HepG2 (cell line): ENCODE measurements at regions not wholly inside any gene's neighbourhood (a gene's known extent, or its start where the extent isn't known, plus 50 kb on each side); places are given as distances from the start of the nearest gene placed in this dataset.

Experiments used
- ATF4 ChIP-seq, 2 experiments: fragments of 450-650 bp in 1 of 2; sonication (generic) in 1 of 2; formaldehyde crosslinking; IDR thresholded peaks; 2 replicates each; pipeline versions ENCODE4 v1.5.0 to v1.8.0; 2020 to 2022; ENCODE audit warnings: mild to moderate bottlenecking in 1 of 2, missing genetic modification reagents in 1 of 2
- ATF7-NPFF ChIP-seq: sonication (generic); formaldehyde crosslinking; IDR thresholded peaks from 2 replicates; pipeline ENCODE4 v1.8.1; 2023; ENCODE audit warnings: mild to moderate bottlenecking, low read depth, missing genetic modification reagents, moderate library complexity
- EP300 ChIP-seq, 3 experiments: sonication (generic) in 1 of 3; formaldehyde crosslinking in 1 of 3; IDR thresholded peaks; 2 replicates each; pipeline versions ENCODE4 v1.5.1 to v1.6.1; 2011 to 2020; ENCODE audit warnings: low read depth in 2 of 3, low read length in 2 of 3, borderline replicate concordance in 1 of 3, improper control_type of control experiment in 1 of 3, mild to moderate bottlenecking in 1 of 3, missing genetic modification reagents in 1 of 3, moderate library complexity in 1 of 3
- FOXK2 ChIP-seq: fragments of 450-650 bp; IDR thresholded peaks from 2 replicates; pipeline ENCODE4 v1.6.1; 2016
- HDAC1 ChIP-seq: sonication (generic); formaldehyde crosslinking; IDR thresholded peaks from 2 replicates; pipeline ENCODE4 v1.5.1; 2020; ENCODE audit warnings: mild to moderate bottlenecking, missing genetic modification reagents
- MLLT10 ChIP-seq: sonication (generic); formaldehyde crosslinking; IDR thresholded peaks from 2 replicates; pipeline ENCODE4 v1.4.0; 2020; ENCODE audit warnings: missing genetic modification reagents
- MLX ChIP-seq: IDR thresholded peaks from 2 replicates; pipeline ENCODE4 v1.6.1; 2016
- MYNN ChIP-seq: sonication (generic); formaldehyde crosslinking; IDR thresholded peaks from 2 replicates; pipeline ENCODE4 v1.4.0; 2020; ENCODE audit warnings: mild to moderate bottlenecking, low read depth, missing genetic modification reagents
- PRDM4 ChIP-seq: sonication (generic); formaldehyde crosslinking; IDR thresholded peaks from 2 replicates; pipeline ENCODE4 v1.9.0; 2021; ENCODE audit warnings: missing genetic modification reagents, borderline replicate concordance
- RARA ChIP-seq: IDR thresholded peaks from 2 replicates; pipeline ENCODE4 v1.6.1; 2016; ENCODE audit warnings: missing genetic modification reagents, missing compliant biosample characterization
- SALL1 ChIP-seq: sonication (generic); formaldehyde crosslinking; IDR thresholded peaks from 2 replicates; pipeline ENCODE4 v1.8.0; 2022; ENCODE audit warnings: mild to moderate bottlenecking, missing genetic modification reagents
- TEAD3 ChIP-seq: optimal IDR thresholded peaks from 2 replicates; pipeline ENCODE3; 2016; ENCODE audit warnings: borderline replicate concordance
- ZFP36 ChIP-seq: fragments of 150-350 bp; IDR thresholded peaks from 2 replicates; pipeline ENCODE4 v1.6.1; 2018; ENCODE audit warnings: borderline replicate concordance, low read length, low read depth; ENCODE audit not compliant: partially characterized antibody
- ZNF205 ChIP-seq: IDR thresholded peaks from 2 replicates; pipeline ENCODE4 v1.6.1; 2018; ENCODE audit warnings: missing biosample characterization, missing genetic modification reagents
- ZNF234 ChIP-seq: sonication (generic); formaldehyde crosslinking; conservative IDR thresholded peaks from 2 replicates; pipeline ENCODE4 v1.5.1; 2020; ENCODE audit warnings: mild to moderate bottlenecking, missing genetic modification reagents
- ZNF552 ChIP-seq: sonication (generic); formaldehyde crosslinking; IDR thresholded peaks from 2 replicates; pipeline ENCODE4 v1.9.0; 2022; ENCODE audit warnings: missing genetic modification reagents, mild to moderate bottlenecking, borderline replicate concordance
- ZNF614 ChIP-seq: IDR thresholded peaks from 2 replicates; pipeline ENCODE4 v1.6.1; 2018; ENCODE audit warnings: missing biosample characterization, missing genetic modification reagents, inconsistent platforms, borderline replicate concordance
- ZNF770 ChIP-seq: sonication (generic); formaldehyde crosslinking; IDR thresholded peaks from 2 replicates; pipeline ENCODE4 v1.5.0; 2020; ENCODE audit warnings: mild to moderate bottlenecking, missing genetic modification reagents
- TF ChIP-seq, protein P1 (sequence below): sonication (generic); formaldehyde crosslinking; IDR thresholded peaks from 2 replicates; pipeline ENCODE4 v1.4.0; 2020; ENCODE audit warnings: missing genetic modification reagents
- TF ChIP-seq, protein P2 (sequence below): sonication (generic); formaldehyde crosslinking; IDR thresholded peaks from 2 replicates; pipeline ENCODE4 v1.4.0; 2020; ENCODE audit warnings: missing genetic modification reagents

DNA sequence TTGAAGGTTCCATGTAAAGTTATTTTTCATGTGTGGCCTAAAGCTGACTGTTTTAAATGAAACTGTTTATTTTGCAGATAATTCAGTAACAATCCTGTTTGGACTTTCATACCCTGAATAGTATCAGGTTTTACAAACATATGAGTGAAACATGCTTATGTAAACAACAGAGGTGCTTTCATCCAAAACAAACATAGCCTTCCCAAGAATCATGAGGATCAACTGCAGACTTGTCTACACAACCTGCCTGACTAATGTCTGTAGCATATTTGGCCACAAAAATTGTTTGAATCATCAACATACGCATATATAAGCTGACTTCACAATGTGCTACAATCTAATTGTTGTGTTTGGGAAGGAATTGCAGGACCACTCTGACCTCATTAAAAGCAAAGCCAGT is 190.4 kb downstream of the DIPK2A start (continued):
- TF ChIP-seq PRDM4 (CRISPR knock-in tag) (no peak), ZNF614 (CRISPR knock-in tag) (0 out of 2 replicates have a peak, but pooled peaks have one; percentile 56), ATF4 (CRISPR knock-in tag; IDR thresholded peaks at IDR 0.05) (0 out of 4 replicates have a peak, but pooled peaks of 1 of the 2 experiments have one; percentile 34), FOXK2 (peak; percentile 40; the same call in 1 of the 2 replicates), MYNN (no peak), TEAD3 (CRISPR knock-in tag) (peak; percentile 67), MLX (CRISPR knock-in tag) (peak; percentile 34; the same call in 1 of the 2 replicates), MLLT10 (CRISPR knock-in tag) (no peak), SALL1 (CRISPR knock-in tag) (peak; percentile 84; the same call in 1 of the 2 replicates), ATF7-NPFF (CRISPR knock-in tag) (no peak), ZNF205 (CRISPR knock-in tag) (no peak), ZNF770 (no peak), ZNF234 (CRISPR knock-in tag) (no peak), ZFP36 (peak; percentile 21), EP300 (IDR thresholded peaks at IDR 0.05; ENCODE audit: low read depth in 2 of 2, low read length in 2 of 2) (peak in 1 of 2 experiments; percentile 78; a peak in 1 of 4 replicates), EP300 (CRISPR knock-in tag; IDR thresholded peaks at IDR 0.05; ENCODE audit: borderline replicate concordance) (no peak), HDAC1 (0 out of 2 replicates have a peak, but pooled peaks have one; percentile 40), ZNF552 (CRISPR knock-in tag) (no peak), RARA (CRISPR knock-in tag) (peak; percentile 65)
- TF ChIP-seq, protein P1, sequence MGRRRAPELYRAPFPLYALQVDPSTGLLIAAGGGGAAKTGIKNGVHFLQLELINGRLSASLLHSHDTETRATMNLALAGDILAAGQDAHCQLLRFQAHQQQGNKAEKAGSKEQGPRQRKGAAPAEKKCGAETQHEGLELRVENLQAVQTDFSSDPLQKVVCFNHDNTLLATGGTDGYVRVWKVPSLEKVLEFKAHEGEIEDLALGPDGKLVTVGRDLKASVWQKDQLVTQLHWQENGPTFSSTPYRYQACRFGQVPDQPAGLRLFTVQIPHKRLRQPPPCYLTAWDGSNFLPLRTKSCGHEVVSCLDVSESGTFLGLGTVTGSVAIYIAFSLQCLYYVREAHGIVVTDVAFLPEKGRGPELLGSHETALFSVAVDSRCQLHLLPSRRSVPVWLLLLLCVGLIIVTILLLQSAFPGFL (CRISPR knock-in tag) = no peak
- TF ChIP-seq, protein P2, sequence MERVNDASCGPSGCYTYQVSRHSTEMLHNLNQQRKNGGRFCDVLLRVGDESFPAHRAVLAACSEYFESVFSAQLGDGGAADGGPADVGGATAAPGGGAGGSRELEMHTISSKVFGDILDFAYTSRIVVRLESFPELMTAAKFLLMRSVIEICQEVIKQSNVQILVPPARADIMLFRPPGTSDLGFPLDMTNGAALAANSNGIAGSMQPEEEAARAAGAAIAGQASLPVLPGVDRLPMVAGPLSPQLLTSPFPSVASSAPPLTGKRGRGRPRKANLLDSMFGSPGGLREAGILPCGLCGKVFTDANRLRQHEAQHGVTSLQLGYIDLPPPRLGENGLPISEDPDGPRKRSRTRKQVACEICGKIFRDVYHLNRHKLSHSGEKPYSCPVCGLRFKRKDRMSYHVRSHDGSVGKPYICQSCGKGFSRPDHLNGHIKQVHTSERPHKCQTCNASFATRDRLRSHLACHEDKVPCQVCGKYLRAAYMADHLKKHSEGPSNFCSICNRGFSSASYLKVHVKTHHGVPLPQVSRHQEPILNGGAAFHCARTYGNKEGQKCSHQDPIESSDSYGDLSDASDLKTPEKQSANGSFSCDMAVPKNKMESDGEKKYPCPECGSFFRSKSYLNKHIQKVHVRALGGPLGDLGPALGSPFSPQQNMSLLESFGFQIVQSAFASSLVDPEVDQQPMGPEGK (CRISPR knock-in tag) = no peak
